Neural cell (in vitro differentiated cells): ENCODE measurements at regions not wholly inside any gene's neighbourhood (a gene's known extent, or its start where the extent isn't known, plus 50 kb on each side); places are given as distances from the start of the nearest gene placed in this dataset.

Experiments used
- CTCF ChIP-seq: fragments of 450-650 bp; IDR thresholded peaks from 2 replicates; pipeline ENCODE4 v1.5.1; 2014; ENCODE audit warnings: antibody characterized with exemption, mild to moderate bottlenecking, moderate library complexity; ENCODE audit not compliant: poor library complexity, severe bottlenecking
- EP300 ChIP-seq: fragments of 450-650 bp; conservative IDR thresholded peaks from 2 replicates; pipeline ENCODE4 v1.6.1; 2014; ENCODE audit warnings: antibody characterized with exemption, mild to moderate bottlenecking, moderate library complexity; ENCODE audit not compliant: poor library complexity, severe bottlenecking
- EZH2 ChIP-seq: fragments of 200-600, 300-800 bp; shearing (Covaris generic), sonication (generic); IDR thresholded peaks from 2 replicates; pipeline ENCODE4 v1.6.1; 2014; ENCODE audit warnings: antibody characterized with exemption, low read length, borderline replicate concordance, mild to moderate bottlenecking; ENCODE audit not compliant: insufficient read depth, poor library complexity, severe bottlenecking
- POLR2AphosphoS5 ChIP-seq: IDR thresholded peaks from 2 replicates; pipeline ENCODE4 v1.6.1; 2012
- REST ChIP-seq: IDR thresholded peaks from 2 replicates; pipeline ENCODE4 v1.6.1; 2012; ENCODE audit warnings: borderline replicate concordance
- TAF1 ChIP-seq: IDR thresholded peaks from 2 replicates; pipeline ENCODE4 v1.6.1; 2012; ENCODE audit warnings: low read depth

GRCh38 chr2:116747103-116747502, 1067.4 kb upstream of the DDX18 start:
- TF ChIP-seq CTCF, result peak; percentile 62
- TF ChIP-seq TAF1, result no peak
- no peak for TF ChIP-seq POLR2AphosphoS5
- no peak for TF ChIP-seq REST
- TF ChIP-seq EP300, result no peak
- TF ChIP-seq EZH2, result no peak
